Heart left ventricle (tissue), 16 donors: ENCODE measurements at regions not wholly inside any gene's neighbourhood (a gene's known extent, or its start where the extent isn't known, plus 50 kb on each side); places are given as distances from the start of the nearest gene placed in this dataset.
"Not testable (repeated sequence)": the region's sequence is repeated elsewhere in the genome, so short reads cannot be mapped to it uniquely, and the experiment has no call there.

Experiments
- ATAC-seq, 4 donors: fragments of 200-7000 bp; cut with Tn5 transposase; one replicate each; pipeline ENCODE4 v1.9.1; 2020 to 2022; ENCODE audit warnings: moderate library complexity in 4 of 4, mild to moderate bottlenecking in 3 of 4, moderate number of reproducible peaks in 1 of 4
- DNase-seq, 5 donors: peaks; one replicate each; pipeline ENCODE4 v3.0.0-alpha.2; 2020
- H3K27ac ChIP-seq, 12 donors: fragments of 200-600 bp; sonication (generic) in 4 of 12; one replicate each; pipeline versions ENCODE4 v1.5.0 to v1.8.0; 2016 to 2022; ENCODE audit warnings: mild to moderate bottlenecking in 2 of 12
- H3K27me3 ChIP-seq, 9 donors: fragments of 200-600 bp; sonication (generic) in 2 of 9; one replicate each; pipeline versions ENCODE4 v1.5.1 to v1.8.0; 2016 to 2022; ENCODE audit warnings: mild to moderate bottlenecking in 3 of 9
- H3K36me3 ChIP-seq, 9 donors: fragments of 200-600 bp; sonication (generic) in 2 of 9; one replicate each; pipeline versions ENCODE4 v1.5.0 to v1.8.0; 2018 to 2022; ENCODE audit warnings: mild to moderate bottlenecking in 2 of 9
- H3K4me1 ChIP-seq, 12 donors: fragments of 200-600 bp; sonication (generic) in 4 of 12; one replicate each; pipeline versions ENCODE4 v1.5.0 to v1.8.0; 2016 to 2022; ENCODE audit warnings: mild to moderate bottlenecking in 3 of 12
- H3K4me3 ChIP-seq, 12 donors: fragments of 200-600 bp; sonication (generic) in 4 of 12; one replicate each; pipeline versions ENCODE4 v1.5.0 to v1.8.0; 2017 to 2022; ENCODE audit warnings: mild to moderate bottlenecking in 9 of 12, moderate library complexity in 4 of 12
- H3K9me3 ChIP-seq, 12 donors: fragments of 200-600 bp; sonication (generic) in 4 of 12; one replicate each; pipeline versions ENCODE4 v1.5.0 to v1.8.0; 2016 to 2022; ENCODE audit warnings: mild to moderate bottlenecking in 1 of 12
- POLR2A ChIP-seq, 2 donors: fragments of 450-650 bp; IDR thresholded peaks; one replicate each; pipeline ENCODE4 v1.6.1; 2017; ENCODE audit warnings: antibody characterized with exemption in 2 of 2, mild to moderate bottlenecking in 2 of 2, moderate library complexity in 2 of 2
- WGBS, 4 donors: extraction: QIAGEN DNeasy Blood & Tissue Kit in 2 of 4; methylation state at CpG; one replicate each; pipeline versions ENCODE4 v1.1.5 to v1.1.7; 2013 to 2018; 5-methylcytosine and 5-hydroxymethylcytosine counted together
- intact Hi-C, 10 donors: fragments of 100-400 bp; cut with DNase I; formaldehyde crosslinking; loops; one replicate each; pipeline versions ENCODE4 v1.11.1 to v1.14.2; 2022
- TF ChIP-seq, protein P1 (sequence below), 12 donors: fragments of 200-600 bp; sonication (generic) in 4 of 12; IDR thresholded peaks; one replicate each; pipeline versions ENCODE4 v1.5.0 to v1.8.0; 2018 to 2022; ENCODE audit warnings: antibody characterized with exemption in 12 of 12, mild to moderate bottlenecking in 5 of 12
- donor health status: ischemic (EF 13 %, LVEDD 7.1; RV severe dilation, severe dysfunction).
- donor health status: healthy with polysubstance abuse.
- donor health status: DM: no; HTN: yes; CAD: no.
- donor health status: DM: no; HTN: no; CAD: no.
- donor health status: ischemic (EF 25% LVEDD 6.9; RV normal size, moderate dysfunction).
- donor health status: ischemic (EF 25% LVEDD 5.7; RV mildly dilated, moderate dysfunction).
- donor health status: healthy.
- donor health status: DM: yes; HTN: yes; CAD: no.
- donor health status: ischemic (EF 35%, LVEDD 5.7; RV mildly dilated, moderate dysfunction).
- donor health status: nonischemic (EF 11% LVEDD 7.7; RV severe dilation, severe dysfunction).
- donor health status: DM: yes; HTN: yes; CAD: no.
- donor health status: PGD.
- donor health status: ischemic (EF 29% LVEDD 5.4; RV normal size, mild dysfunction).
- donor health status: nonischemic (EF 23%, LVEDD 6.1; RV moderate dilation, normal function).

DNA sequence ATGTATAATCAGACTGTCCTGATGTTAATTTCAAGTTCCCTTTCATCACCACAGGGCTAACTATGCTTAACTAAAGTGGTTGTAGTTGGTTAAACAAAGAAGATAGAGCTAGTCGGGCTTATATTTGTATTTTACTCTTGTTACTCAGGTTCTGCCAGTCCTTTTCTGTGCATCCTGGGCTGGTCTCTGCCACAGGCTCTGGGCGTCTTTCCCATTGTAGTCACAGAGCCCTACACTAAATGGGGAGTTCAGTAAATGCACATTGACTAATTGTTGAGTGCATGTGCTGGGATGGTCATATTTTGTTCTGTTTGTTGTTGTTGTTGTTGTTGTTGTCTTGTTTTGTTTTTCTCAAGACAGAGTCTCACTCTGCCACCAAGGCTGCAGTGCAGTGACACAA lies 125.4 kb upstream of the PGR start:
- 74 to 89% (median 80%) methylated on average over 2 of the region's 2 CpGs for WGBS, 4 donors
- H3K9me3 ChIP-seq = no peaks in the 10 kb centered on the region
- DNase-seq (no peak), ATAC-seq (no peak)
- no peak overlapping the region for H3K27ac ChIP-seq
- H3K36me3 ChIP-seq = no peaks in the 10 kb centered on the region
- no peak for TF ChIP-seq POLR2A (IDR thresholded peaks at IDR 0.05)
- TF ChIP-seq, protein P1, sequence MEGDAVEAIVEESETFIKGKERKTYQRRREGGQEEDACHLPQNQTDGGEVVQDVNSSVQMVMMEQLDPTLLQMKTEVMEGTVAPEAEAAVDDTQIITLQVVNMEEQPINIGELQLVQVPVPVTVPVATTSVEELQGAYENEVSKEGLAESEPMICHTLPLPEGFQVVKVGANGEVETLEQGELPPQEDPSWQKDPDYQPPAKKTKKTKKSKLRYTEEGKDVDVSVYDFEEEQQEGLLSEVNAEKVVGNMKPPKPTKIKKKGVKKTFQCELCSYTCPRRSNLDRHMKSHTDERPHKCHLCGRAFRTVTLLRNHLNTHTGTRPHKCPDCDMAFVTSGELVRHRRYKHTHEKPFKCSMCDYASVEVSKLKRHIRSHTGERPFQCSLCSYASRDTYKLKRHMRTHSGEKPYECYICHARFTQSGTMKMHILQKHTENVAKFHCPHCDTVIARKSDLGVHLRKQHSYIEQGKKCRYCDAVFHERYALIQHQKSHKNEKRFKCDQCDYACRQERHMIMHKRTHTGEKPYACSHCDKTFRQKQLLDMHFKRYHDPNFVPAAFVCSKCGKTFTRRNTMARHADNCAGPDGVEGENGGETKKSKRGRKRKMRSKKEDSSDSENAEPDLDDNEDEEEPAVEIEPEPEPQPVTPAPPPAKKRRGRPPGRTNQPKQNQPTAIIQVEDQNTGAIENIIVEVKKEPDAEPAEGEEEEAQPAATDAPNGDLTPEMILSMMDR (IDR thresholded peaks at IDR 0.05) = no peak
- intact Hi-C loops = no loop called here
- H3K4me1 ChIP-seq = no peaks in the 10 kb centered on the region
- H3K4me3 ChIP-seq = no peak overlapping the region
- H3K27me3 ChIP-seq = no peaks in the 10 kb centered on the region

- Histone ChIP-seq H3K4me1 (no peaks in the 10 kb centered on the region), H3K27me3 (no peaks in the 10 kb centered on the region), H3K36me3 (no peaks in the 10 kb centered on the region), H3K27ac (no peak overlapping the region), H3K4me3 (no peak overlapping the region), H3K9me3 (no peaks in the 10 kb centered on the region)
- intact Hi-C loops = no loop called here
- WGBS, 4 donors = 61 to 80% (median 67%) methylated on average over 1 of the region's 1 CpG
- TF ChIP-seq POLR2A (IDR thresholded peaks at IDR 0.05) = no peak
- TF ChIP-seq, protein P1 (IDR thresholded peaks at IDR 0.05) = no peak
- DNase-seq (no peak), ATAC-seq (no peak)
These were observed 124.4 kb upstream of the PGR start for GRCh38 chr11:101254037-101254436.

DNA sequence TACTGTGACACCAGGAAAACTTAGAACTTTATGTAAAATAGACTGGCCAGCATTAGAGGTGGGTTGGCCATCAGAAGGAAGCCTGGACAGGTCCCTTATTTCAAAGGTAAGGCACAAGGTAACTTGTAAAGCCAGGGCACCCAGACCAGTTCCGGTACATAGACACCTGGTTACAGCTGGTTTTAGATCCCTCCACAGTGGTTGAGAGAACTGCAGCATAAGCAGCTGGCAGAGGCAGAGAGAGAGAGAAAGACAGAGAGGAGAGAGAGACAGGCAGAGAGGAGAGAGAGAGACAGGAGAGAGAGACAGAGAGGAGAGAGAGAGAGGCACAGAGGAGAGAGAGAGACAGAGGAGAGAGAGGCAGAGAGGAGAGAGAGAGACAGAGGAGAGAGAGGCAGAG lies 116.0 kb upstream of the PGR start:
- intact Hi-C loops, DNase-seq, H3K27ac ChIP-seq, H3K27me3 ChIP-seq, H3K4me1 ChIP-seq, H3K9me3 ChIP-seq, H3K36me3 ChIP-seq, H3K4me3 ChIP-seq, ATAC-seq: not testable (repeated sequence)
- WGBS, 4 donors = 82 to 96% (median 90%) methylated on average over 1 of the region's 1 CpG

DNA sequence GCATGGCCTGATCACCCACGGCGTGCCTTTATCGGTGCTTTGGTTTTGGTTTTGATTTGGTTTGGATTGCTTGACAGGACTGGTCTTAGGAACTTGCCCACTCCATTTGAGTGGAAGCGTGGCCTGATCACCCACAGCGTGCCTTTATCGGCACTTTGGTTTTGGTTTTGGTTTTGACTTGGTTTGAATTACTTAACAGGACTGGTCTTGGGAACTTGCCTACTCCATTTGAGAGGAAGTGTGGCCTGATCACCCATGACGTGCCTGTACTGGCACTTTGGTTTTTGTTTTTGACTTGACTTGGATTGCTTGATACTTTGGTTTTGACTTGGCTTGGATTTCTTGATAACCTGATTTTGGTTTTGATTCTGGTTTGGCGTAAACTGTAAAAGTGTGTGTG lies 115.5 kb upstream of the PGR start:
- H3K36me3 ChIP-seq, DNase-seq, H3K4me1 ChIP-seq, ATAC-seq, intact Hi-C loops, H3K4me3 ChIP-seq, H3K27ac ChIP-seq, H3K27me3 ChIP-seq, H3K9me3 ChIP-seq: not testable (repeated sequence)
- WGBS, 4 donors = 86 to 93% (median 90%) methylated on average over 8 of the region's 8 CpGs

DNA sequence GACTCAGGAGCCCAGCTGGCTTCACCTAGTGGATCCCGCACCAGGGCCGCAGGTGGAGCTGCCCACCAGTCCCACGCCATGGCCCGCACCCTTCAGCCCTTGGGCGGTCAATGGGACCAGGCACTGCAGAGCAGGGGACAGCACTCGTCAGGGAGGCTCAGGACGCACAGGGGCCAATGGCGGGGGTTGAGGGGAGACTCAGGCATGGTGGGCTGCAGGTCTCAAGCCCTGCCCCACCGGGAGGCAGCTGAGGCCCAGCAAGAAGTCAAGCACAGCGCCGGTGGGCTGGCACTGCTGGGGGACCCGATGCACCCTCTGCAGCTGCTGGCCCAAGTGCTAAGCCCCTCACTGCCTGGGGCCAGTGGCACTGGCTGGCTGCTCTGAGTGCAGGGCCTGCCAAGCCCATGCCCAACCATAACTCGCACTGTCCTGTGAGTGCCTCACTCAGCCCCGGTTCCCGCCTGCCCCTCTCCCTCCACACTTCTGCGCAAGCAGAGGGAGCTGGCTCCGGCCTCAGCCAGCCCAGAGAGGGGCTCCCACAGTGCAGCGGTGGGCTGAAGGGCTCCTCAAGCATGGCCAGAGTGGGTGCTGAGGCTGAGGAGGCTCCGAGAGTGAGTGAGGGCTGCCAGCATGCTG lies 111.7 kb upstream of the PGR start:
- DNase-seq = peak in 1 of 5 donors; percentile 51
- ATAC-seq = peak in 1 of 4 donors; percentile 42
- H3K4me3 ChIP-seq = no peak overlapping the region
- H3K36me3 ChIP-seq = no peaks in the 10 kb centered on the region
- intact Hi-C loops = no loop called here
- TF ChIP-seq, protein P1 (IDR thresholded peaks at IDR 0.05) = no peak
- TF ChIP-seq POLR2A (IDR thresholded peaks at IDR 0.05) = no peak
- H3K4me1 ChIP-seq = peaks cover 0 to 4% (median 0%) of the 10 kb centered on the region in 12 donors
- peaks cover 0 to 6% (median 0%) of the 10 kb centered on the region in 12 donors for H3K9me3 ChIP-seq
- no peaks in the 10 kb centered on the region for H3K27me3 ChIP-seq
- no peak overlapping the region for H3K27ac ChIP-seq
- 81 to 92% (median 87%) methylated on average over 11 to 19 of the region's 19 CpGs for WGBS, 4 donors

DNA sequence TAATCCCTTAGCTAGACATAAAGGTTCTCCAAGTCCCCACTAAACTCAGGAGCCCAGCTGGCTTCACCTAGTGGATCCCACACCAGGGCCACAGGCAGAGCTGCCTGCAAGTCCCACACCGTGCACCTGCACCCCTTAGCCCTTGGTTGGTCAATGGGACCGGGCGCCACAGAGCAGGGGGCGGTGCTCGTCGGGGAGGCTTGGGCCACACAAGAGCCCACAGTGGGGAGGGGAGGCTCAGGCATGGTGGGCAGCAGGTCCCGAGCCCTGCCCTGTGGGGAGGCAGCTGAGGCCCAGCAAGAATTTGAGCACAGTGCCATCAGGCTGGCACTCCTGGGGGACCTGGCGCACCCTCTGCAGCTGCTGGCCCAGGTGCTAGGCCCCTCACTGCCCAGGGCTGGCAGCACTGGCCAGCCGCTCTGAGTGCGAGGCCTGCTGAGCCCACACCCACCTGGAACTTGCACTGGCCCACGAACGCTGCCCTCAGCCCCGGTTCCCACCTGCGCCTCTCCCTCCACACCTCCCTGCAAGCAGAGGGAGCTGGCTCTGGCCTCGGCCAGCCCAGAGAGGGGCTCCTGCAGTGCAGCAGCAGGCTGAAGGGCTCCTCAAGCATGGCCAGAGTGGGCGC lies 101.7 kb upstream of the PGR start:
- H3K4me1 ChIP-seq, H3K4me3 ChIP-seq, ATAC-seq, intact Hi-C loops, H3K27me3 ChIP-seq, H3K27ac ChIP-seq, H3K36me3 ChIP-seq, DNase-seq: not testable (repeated sequence)
- H3K9me3 ChIP-seq = peaks cover 0 to 11% (median 0%) of the 10 kb centered on the region in 12 donors
- 90 to 95% (median 90%) methylated on average over 7 to 16 of the region's 16 CpGs for WGBS, 4 donors
